HepG2 (cell line): ENCODE measurements at regions not wholly inside any gene's neighbourhood (a gene's known extent, or its start where the extent isn't known, plus 50 kb on each side); places are given as distances from the start of the nearest gene placed in this dataset.

ENCODE experiments used
- ATAC-seq: fragments of 200-7000 bp; cut with Tn5 transposase; 3 replicates; pipeline ENCODE4 v1.9.1; 2020; ENCODE audit warnings: mild to moderate bottlenecking, moderate library complexity
- BruUV-seq: library from RNA; stranded (reverse); fragments of 400-500 nt; replicated peaks from 2 replicates; lab custom pipeline; 2021; lab: Mats Ljungman, UMichigan
- CTCF ChIA-PET: fragments of 300-600 bp; formaldehyde crosslinking; extraction: SDS; loops from one replicate; lab custom pipeline; 2021; ENCODE audit warnings: low total read pairs, inconsistent platforms, low intra/inter-chr PET ratio; lab: Yijun Ruan, JAX
- POLR2A ChIA-PET: fragments of 350-600 bp; sonication (Branson Sonifier 250); formaldehyde crosslinking; loops from one replicate; lab custom pipeline; 2020; ENCODE audit warnings: antibody characterized with exemption, inconsistent platforms; lab: Yijun Ruan, JAX
- DNase-seq: peaks from one replicate; pipeline ENCODE4 v3.0.0-alpha.2; 2015; ENCODE audit warnings: low spot score
- FAIRE-seq: peaks from 3 replicates; lab custom pipeline; 2011; peaks lifted over from hg19 to GRCh38; lab: Jason Lieb, UNC
- H2AFZ ChIP-seq: one replicate; pipeline ENCODE4 v1.6.1; 2011; ENCODE audit warnings: low read length, inconsistent platforms
- H3K27ac ChIP-seq: fragments of 300-600 bp; 3 replicates; pipeline ENCODE4 v1.8.0; 2011; ENCODE audit warnings: mixed run types, mild to moderate bottlenecking, mixed read lengths, low read length, inconsistent platforms; ENCODE audit not compliant: insufficient read depth; ENCODE audit errors: extremely low read length
- H3K27me3 ChIP-seq, 2 experiments: fragments of 200-600 bp in 1 of 2; 2 replicates in 1 of 2; 3 replicates in 1 of 2; pipeline versions ENCODE4 v1.6.0 to v1.8.0; 2011; ENCODE audit warnings: low read length in 2 of 2, mild to moderate bottlenecking in 2 of 2, moderate library complexity in 2 of 2, inconsistent platforms in 1 of 2; ENCODE audit not compliant: insufficient read depth in 2 of 2, control insufficient read depth in 1 of 2
- H3K36me3 ChIP-seq, 2 experiments: fragments of 200-600 bp in 1 of 2; replicated peaks in 1 of 2; 2 replicates in 1 of 2; 3 replicates in 1 of 2; pipeline versions ENCODE4 v1.5.1 to v1.8.0; 2011; ENCODE audit warnings: low read length in 2 of 2, inconsistent platforms in 1 of 2; ENCODE audit not compliant: insufficient read depth in 2 of 2, control insufficient read depth in 1 of 2
- H3K4me1 ChIP-seq: 2 replicates; pipeline ENCODE4 v1.5.1; 2012; ENCODE audit warnings: low read length, inconsistent platforms; ENCODE audit not compliant: insufficient read depth
- H3K4me2 ChIP-seq: 2 replicates; pipeline ENCODE4 v1.6.0; 2011; ENCODE audit warnings: low read depth, low read length, inconsistent platforms
- H3K4me3 ChIP-seq, 3 experiments: fragments of 200-600 bp in 1 of 3; sonication (generic), shearing (Covaris generic) in 1 of 3; replicated peaks in 1 of 3; 2 replicates each; pipeline ENCODE4 v1.5.1; 2011 to 2016; ENCODE audit warnings: low read length in 3 of 3, inconsistent platforms in 2 of 3, low read depth in 2 of 3, mild to moderate bottlenecking in 2 of 3, control low read depth in 1 of 3, mixed read lengths in 1 of 3; ENCODE audit not compliant: insufficient read depth in 1 of 3
- H3K79me2 ChIP-seq: one replicate; pipeline ENCODE4 v1.6.1; 2011; ENCODE audit warnings: low read length, inconsistent platforms; ENCODE audit not compliant: insufficient read depth
- H3K9ac ChIP-seq: 2 replicates; pipeline ENCODE4 v1.6.0; 2011; ENCODE audit warnings: mild to moderate bottlenecking, low read depth, low read length, inconsistent platforms; ENCODE audit not compliant: insufficient read depth
- H3K9me3 ChIP-seq: 2 replicates; pipeline ENCODE4 v1.5.1; 2012; ENCODE audit warnings: mild to moderate bottlenecking, low read length
- H4K20me1 ChIP-seq: 2 replicates; pipeline ENCODE4 v1.6.0; 2011; ENCODE audit warnings: inconsistent platforms, mild to moderate bottlenecking, low read length, moderate library complexity; ENCODE audit not compliant: insufficient read depth
- ATF7 ChIP-seq, 2 experiments: fragments of 450-650 bp in 1 of 2; sonication (generic) in 1 of 2; formaldehyde crosslinking in 1 of 2; IDR thresholded peaks; 2 replicates each; pipeline versions ENCODE4 v1.4.0 to v1.6.1; 2016 to 2020; ENCODE audit warnings: antibody characterized with exemption in 1 of 2, mild to moderate bottlenecking in 1 of 2, missing genetic modification reagents in 1 of 2
- BRF2 ChIP-seq: sonication (generic); formaldehyde crosslinking; IDR thresholded peaks from 2 replicates; pipeline ENCODE4 v1.8.1; 2022; ENCODE audit warnings: mild to moderate bottlenecking, missing genetic modification reagents
- CREB1 ChIP-seq, 2 experiments: fragments of 450-650 bp in 1 of 2; IDR thresholded peaks; 2 replicates each; pipeline ENCODE4 v1.6.1; 2016 to 2017; ENCODE audit warnings: control low read depth in 1 of 2, mild to moderate bottlenecking in 1 of 2, missing compliant biosample characterization in 1 of 2, missing genetic modification characterization in 1 of 2
- FOXK1 ChIP-seq: sonication (generic); formaldehyde crosslinking; IDR thresholded peaks from 2 replicates; pipeline ENCODE4 v1.4.0; 2020; ENCODE audit warnings: low read depth, missing genetic modification reagents, borderline replicate concordance
- WGBS: methylation state at CpG from one replicate; pipeline ENCODE4 v1.1.6; 2017; ENCODE audit warnings: low lambda C conversion rate; 5-methylcytosine and 5-hydroxymethylcytosine counted together
- in situ Hi-C: cut with HindIII; loops from 2 replicates; pipeline ENCODE4 v1.10.0; 2017; ENCODE audit warnings: low pct_unique_long_range_greater_than_20kb; ENCODE audit not compliant: extremely low pct_ligation_motif_present
- intact Hi-C: fragments of 100-400 bp; cut with micrococcal nuclease; formaldehyde crosslinking; loops from one replicate; pipeline ENCODE4 v1.10.0; 2022; ENCODE audit not compliant: unreplicated experiment
- TF ChIP-seq, protein P1 (sequence below): sonication (generic); formaldehyde crosslinking; IDR thresholded peaks from 2 replicates; pipeline ENCODE4 v1.8.1; 2023; ENCODE audit warnings: mild to moderate bottlenecking, missing genetic modification reagents, borderline replicate concordance

- TF ChIP-seq, protein P1, sequence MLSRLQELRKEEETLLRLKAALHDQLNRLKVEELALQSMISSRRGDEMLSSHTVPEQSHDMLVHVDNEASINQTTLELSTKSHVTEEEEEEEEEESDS (CRISPR knock-in tag): no peak
Measured at GRCh38 chr6:170032197-170032596, 258.7 kb downstream of the DLL1 start (continued).

GRCh38 chr6:170031684-170032121, 259.2 kb downstream of the DLL1 start:
- no peak for FAIRE-seq
- POLR2A ChIA-PET: no interaction called here
- Histone ChIP-seq H3K9ac (no peak overlapping the region), H3K4me1 (no peaks in the 10 kb centered on the region), H3K36me3 (no peaks in the 10 kb centered on the region), H3K27me3 (peaks cover 9 to 41% of the 10 kb centered on the region in 2 experiments; a peak in 4 of 5 replicates)
- WGBS: 35% methylated on average over 11 of the region's 11 CpGs
- intact Hi-C loops (no loop called here), in situ Hi-C loops (no loop called here)
- TF ChIP-seq FOXK1 (CRISPR knock-in tag): no peak
- TF ChIP-seq CREB1 (IDR thresholded peaks at IDR 0.05): peak; percentile 64
- TF ChIP-seq CREB1 (CRISPR knock-in tag; IDR thresholded peaks at IDR 0.05): no peak
- no peak for TF ChIP-seq BRF2
- peak; percentile 89 for TF ChIP-seq ATF7 (IDR thresholded peaks at IDR 0.05)
- no peak for TF ChIP-seq ATF7 (CRISPR knock-in tag; IDR thresholded peaks at IDR 0.05)
- TF ChIP-seq, all 625 proteins: peak for 2
- DNase-seq (no peak), ATAC-seq (no peak; the same call in 2 of the 3 replicates)
- no peak overlapping the region for H3K4me2 ChIP-seq
- no peak overlapping the region for H2AFZ ChIP-seq
- H4K20me1 ChIP-seq: no peaks in the 10 kb centered on the region
- BruUV-seq: no TSS peak
- CTCF ChIA-PET: no interaction called here
- H3K27ac ChIP-seq: no peak overlapping the region
- no peaks in the 10 kb centered on the region for H3K79me2 ChIP-seq
- no peak overlapping the region for H3K4me3 ChIP-seq
- H3K9me3 ChIP-seq: peaks cover 6% of the 10 kb centered on the region; the same call in 1 of the 2 replicates
